ENCODE measurements at regions not wholly inside any gene's neighbourhood (a gene's known extent, or its start where the extent isn't known, plus 50 kb on each side); places are given as distances from the start of the nearest gene placed in this dataset.

GRCh38 chr10:3932597-3933375, 147.8 kb upstream of the KLF6 start:
- ChIA-PET CTCF (ENCODE audit: low intra/inter-chr PET ratio) (no interaction called here), POLR2A (interaction anchor here (0.7 to 2.6 kb wide), 3 partner anchors 11 to 147 kb away, joined by 3 to 13 read pairs (median 4); partner anchors contain the start of gene KLF6)
- H3K9ac ChIP-seq (ENCODE audit: insufficient read depth in 1 of 2, low read depth in 2 of 2, low read length in 2 of 2), result no peak overlapping the region
- intact Hi-C loops (cut with micrococcal nuclease), result no loop called here
- H3K9me1 ChIP-seq (ENCODE audit: control insufficient read depth, insufficient read depth, low read length), result no peaks in the 10 kb centered on the region
- no peaks in the 10 kb centered on the region for H3K9me3 ChIP-seq (replicated peaks; ENCODE audit: control insufficient read depth, insufficient read depth, low read depth, low read length)
- H3K4me3 ChIP-seq, result no peak overlapping the region
- no peak overlapping the region for H3K4me2 ChIP-seq (ENCODE audit: insufficient read depth, low read length)
- H4K20me1 ChIP-seq (replicated peaks; ENCODE audit: control insufficient read depth, insufficient read depth, low read length), result no peaks in the 10 kb centered on the region
- no peaks in the 10 kb centered on the region for H3K36me3 ChIP-seq (ENCODE audit: control insufficient read depth, insufficient read depth, low read length)
- FAIRE-seq, result peak; percentile 71
- no peak for DNase-seq (ENCODE audit: extremely low read depth in 1 of 4, low spot score in 3 of 4)
- no peaks in the 10 kb centered on the region for H3K79me2 ChIP-seq (ENCODE audit: control insufficient read depth, insufficient read depth, low read length)
- no peak overlapping the region for H3K27ac ChIP-seq (ENCODE audit: extremely low read depth, low read depth, low read length)
- WGBS (ENCODE audit: insufficient coverage, low coverage, missing lambda C conversion rate), result 61% methylated on average over 14 of the region's 15 CpGs
- peak overlapping the region; percentile 3; the same call in 1 of the 2 replicates for H2AFZ ChIP-seq (ENCODE audit: low read depth, low read length)
- no peak for ATAC-seq
- H3K4me1 ChIP-seq (replicated peaks in 1 of 2; ENCODE audit: control insufficient read depth in 2 of 2, insufficient read depth in 2 of 2, low read length in 2 of 2), result peaks cover 1 to 24% of the 10 kb centered on the region in 2 experiments; a peak in 4 of 5 replicates
- no TSS peak for BruUV-seq (replicated peaks)
- peak; percentile 24; the same call in 1 of the 2 replicates for TF ChIP-seq C11orf30 (IDR thresholded peaks at IDR 0.05; ENCODE audit: low read depth)
- no peak for TF ChIP-seq PPARD (CRISPR knock-in tag; IDR thresholded peaks at IDR 0.05)
- 0 out of 2 replicates have a peak, but pooled peaks have one; percentile 9 for TF ChIP-seq MAFG (tag; conservative IDR thresholded peaks at IDR 0.05)
- TF ChIP-seq GTF2F1 (IDR thresholded peaks at IDR 0.05; ENCODE audit: low read depth, low read length), result no peak
- no peak for TF ChIP-seq KHSRP (IDR thresholded peaks at IDR 0.05)
- TF ChIP-seq VEZF1 (CRISPR knock-in tag; IDR thresholded peaks at IDR 0.05), result no peak
- TF ChIP-seq CEBPG (CRISPR knock-in tag; IDR thresholded peaks at IDR 0.05), result no peak
- 0 out of 4 replicates have a peak, but pooled peaks of 1 of the 2 experiments have one; percentile 26 for TF ChIP-seq CEBPG (tag; conservative IDR thresholded peaks at IDR 0.05 in 1 of 2, IDR thresholded peaks at IDR 0.05 in 1 of 2)
- no peak for TF ChIP-seq PATZ1 (CRISPR knock-in tag; IDR thresholded peaks at IDR 0.05; ENCODE audit: borderline replicate concordance)
- no peak for TF ChIP-seq ZNF280A (IDR thresholded peaks at IDR 0.05; ENCODE audit: low read depth, partially characterized antibody)
- no peaks in the 10 kb centered on the region for H3K27me3 ChIP-seq (ENCODE audit: control insufficient read depth in 2 of 2, insufficient read depth in 2 of 2, low read length in 2 of 2)
- in situ Hi-C loops (cut with MboI), result no loop called here

Data from K562 (cell line).